ENCODE measurements at regions not wholly inside any gene's neighbourhood (a gene's known extent, or its start where the extent isn't known, plus 50 kb on each side); places are given as distances from the start of the nearest gene placed in this dataset.

- TF ChIP-seq, protein P1, sequence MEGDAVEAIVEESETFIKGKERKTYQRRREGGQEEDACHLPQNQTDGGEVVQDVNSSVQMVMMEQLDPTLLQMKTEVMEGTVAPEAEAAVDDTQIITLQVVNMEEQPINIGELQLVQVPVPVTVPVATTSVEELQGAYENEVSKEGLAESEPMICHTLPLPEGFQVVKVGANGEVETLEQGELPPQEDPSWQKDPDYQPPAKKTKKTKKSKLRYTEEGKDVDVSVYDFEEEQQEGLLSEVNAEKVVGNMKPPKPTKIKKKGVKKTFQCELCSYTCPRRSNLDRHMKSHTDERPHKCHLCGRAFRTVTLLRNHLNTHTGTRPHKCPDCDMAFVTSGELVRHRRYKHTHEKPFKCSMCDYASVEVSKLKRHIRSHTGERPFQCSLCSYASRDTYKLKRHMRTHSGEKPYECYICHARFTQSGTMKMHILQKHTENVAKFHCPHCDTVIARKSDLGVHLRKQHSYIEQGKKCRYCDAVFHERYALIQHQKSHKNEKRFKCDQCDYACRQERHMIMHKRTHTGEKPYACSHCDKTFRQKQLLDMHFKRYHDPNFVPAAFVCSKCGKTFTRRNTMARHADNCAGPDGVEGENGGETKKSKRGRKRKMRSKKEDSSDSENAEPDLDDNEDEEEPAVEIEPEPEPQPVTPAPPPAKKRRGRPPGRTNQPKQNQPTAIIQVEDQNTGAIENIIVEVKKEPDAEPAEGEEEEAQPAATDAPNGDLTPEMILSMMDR (IDR thresholded peaks at IDR 0.05; ENCODE audit: low read depth, low read length, poor library complexity, severe bottlenecking) = no peak
- no peak for TF ChIP-seq EZH2phosphoT487 (IDR thresholded peaks at IDR 0.05; ENCODE audit: borderline replicate concordance, low read length)
- no peaks in the 10 kb centered on the region for H3K79me2 ChIP-seq (ENCODE audit: control insufficient read depth, low read length)
Observed at GRCh38 chr11:115892016-115892415, 387.8 kb upstream of the CADM1 start.

DNA sequence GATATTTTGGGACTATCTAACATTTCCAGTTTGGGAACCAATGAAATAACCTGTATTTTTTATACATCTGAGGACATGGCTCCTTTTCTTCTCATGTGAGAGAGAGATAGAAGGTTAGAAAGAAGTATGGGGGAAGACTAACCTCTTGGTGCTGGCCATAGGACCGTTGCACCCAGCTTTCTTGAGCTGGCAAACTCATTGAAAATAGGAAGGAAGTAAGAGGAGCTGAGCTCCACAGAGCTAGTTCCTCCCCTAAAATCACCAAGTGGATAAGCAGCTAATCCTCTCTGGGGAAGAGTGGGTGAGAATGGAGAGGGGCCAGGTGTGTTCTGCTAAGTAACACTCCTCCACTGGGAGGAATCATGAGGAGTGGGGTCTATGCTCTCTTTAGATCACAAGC, 387.4 kb upstream of the CADM1 start:
- TF ChIP-seq, protein P1 (IDR thresholded peaks at IDR 0.05; ENCODE audit: low read depth, low read length, poor library complexity, severe bottlenecking) = no peak
- TF ChIP-seq EZH2phosphoT487 (IDR thresholded peaks at IDR 0.05; ENCODE audit: borderline replicate concordance, low read length) = no peak
- H3K4me1 ChIP-seq (ENCODE audit: control insufficient read depth, low read length) = peaks cover 14% of the 10 kb centered on the region
- H3K79me2 ChIP-seq (ENCODE audit: control insufficient read depth, low read length) = no peaks in the 10 kb centered on the region
- no peaks in the 10 kb centered on the region for H4K20me1 ChIP-seq (ENCODE audit: control insufficient read depth, insufficient read depth, low read depth, low read length)
- H3K4me3 ChIP-seq (ENCODE audit: low read length) = no peak overlapping the region
- no peaks in the 10 kb centered on the region for H3F3A ChIP-seq (ENCODE audit: control insufficient read depth, insufficient read depth)
- no peak overlapping the region for H3K27ac ChIP-seq (ENCODE audit: low read depth, low read length)
- H3K27me3 ChIP-seq (ENCODE audit: control insufficient read depth, low read length) = no peaks in the 10 kb centered on the region
- H3K36me3 ChIP-seq (ENCODE audit: control insufficient read depth, low read length) = no peaks in the 10 kb centered on the region
- H3K4me2 ChIP-seq (ENCODE audit: low read length) = no peak overlapping the region
- no peaks in the 10 kb centered on the region for H3K9me2 ChIP-seq (replicated peaks; ENCODE audit: control insufficient read depth, low read length)
- no peaks in the 10 kb centered on the region for H3K9me3 ChIP-seq (ENCODE audit: control insufficient read depth, insufficient read depth, low read length)

More at GRCh38 chr11:115892016-115892415, 387.8 kb upstream of the CADM1 start:
- H3K4me2 ChIP-seq (ENCODE audit: low read length) = no peak overlapping the region
- H3K4me1 ChIP-seq (ENCODE audit: control insufficient read depth, low read length) = peaks cover 14% of the 10 kb centered on the region
- H3K9me3 ChIP-seq (ENCODE audit: control insufficient read depth, insufficient read depth, low read length) = no peaks in the 10 kb centered on the region
- no peak overlapping the region for H3K4me3 ChIP-seq (ENCODE audit: low read length)
- no peaks in the 10 kb centered on the region for H3K27me3 ChIP-seq (ENCODE audit: control insufficient read depth, low read length)
- H3K36me3 ChIP-seq (ENCODE audit: control insufficient read depth, low read length) = no peaks in the 10 kb centered on the region
- H3F3A ChIP-seq (ENCODE audit: control insufficient read depth, insufficient read depth) = no peaks in the 10 kb centered on the region
- H4K20me1 ChIP-seq (ENCODE audit: control insufficient read depth, insufficient read depth, low read depth, low read length) = no peaks in the 10 kb centered on the region
- no peak overlapping the region for H3K27ac ChIP-seq (ENCODE audit: low read depth, low read length)
- H3K9me2 ChIP-seq (replicated peaks; ENCODE audit: control insufficient read depth, low read length) = no peaks in the 10 kb centered on the region

DNA sequence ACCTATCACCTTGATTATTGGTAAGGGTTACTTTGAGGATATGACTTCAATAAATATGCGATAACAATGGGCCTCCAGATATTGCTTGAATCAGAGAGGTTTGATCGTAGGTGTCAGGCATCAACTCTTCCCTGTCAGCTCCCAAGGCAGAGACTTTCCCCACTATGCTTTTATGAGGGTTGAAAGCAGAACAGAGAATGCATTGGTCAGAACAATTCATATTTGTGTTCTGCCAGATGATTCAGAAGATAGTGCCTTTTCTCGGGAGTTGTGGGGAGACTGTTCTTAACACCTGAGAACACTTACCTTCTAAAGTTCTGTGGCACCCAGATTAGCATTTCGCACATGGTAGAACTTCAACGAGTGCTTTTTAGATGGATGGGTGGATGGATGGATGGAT, 386.3 kb upstream of the CADM1 start:
- Histone ChIP-seq H3K27ac (ENCODE audit: low read depth, low read length) (no peak overlapping the region), H3F3A (ENCODE audit: control insufficient read depth, insufficient read depth) (no peaks in the 10 kb centered on the region), H3K4me3 (ENCODE audit: low read length) (no peak overlapping the region), H4K20me1 (ENCODE audit: control insufficient read depth, insufficient read depth, low read depth, low read length) (no peaks in the 10 kb centered on the region), H3K27me3 (ENCODE audit: control insufficient read depth, low read length) (no peaks in the 10 kb centered on the region), H3K36me3 (ENCODE audit: control insufficient read depth, low read length) (no peaks in the 10 kb centered on the region), H3K9me3 (ENCODE audit: control insufficient read depth, insufficient read depth, low read length) (no peaks in the 10 kb centered on the region), H3K4me1 (ENCODE audit: control insufficient read depth, low read length) (peaks cover 4% of the 10 kb centered on the region), H3K79me2 (ENCODE audit: control insufficient read depth, low read length) (no peaks in the 10 kb centered on the region), H3K9me2 (replicated peaks; ENCODE audit: control insufficient read depth, low read length) (no peaks in the 10 kb centered on the region), H3K4me2 (ENCODE audit: low read length) (no peak overlapping the region)
- no peak for TF ChIP-seq EZH2phosphoT487 (IDR thresholded peaks at IDR 0.05; ENCODE audit: borderline replicate concordance, low read length)
- TF ChIP-seq, protein P1 (IDR thresholded peaks at IDR 0.05; ENCODE audit: low read depth, low read length, poor library complexity, severe bottlenecking) = no peak

GRCh38 chr11:115889712-115890111, 385.5 kb upstream of the CADM1 start:
- no peak for TF ChIP-seq EZH2phosphoT487 (IDR thresholded peaks at IDR 0.05; ENCODE audit: borderline replicate concordance, low read length)
- TF ChIP-seq, protein P1 (IDR thresholded peaks at IDR 0.05; ENCODE audit: low read depth, low read length, poor library complexity, severe bottlenecking) = no peak
- Histone ChIP-seq H3K9me3 (ENCODE audit: control insufficient read depth, insufficient read depth, low read length) (no peaks in the 10 kb centered on the region), H3K36me3 (ENCODE audit: control insufficient read depth, low read length) (no peaks in the 10 kb centered on the region), H3K79me2 (ENCODE audit: control insufficient read depth, low read length) (no peaks in the 10 kb centered on the region), H4K20me1 (ENCODE audit: control insufficient read depth, insufficient read depth, low read depth, low read length) (no peaks in the 10 kb centered on the region), H3K27ac (ENCODE audit: low read depth, low read length) (no peak overlapping the region), H3K4me3 (ENCODE audit: low read length) (no peak overlapping the region), H3F3A (ENCODE audit: control insufficient read depth, insufficient read depth) (no peaks in the 10 kb centered on the region), H3K4me1 (ENCODE audit: control insufficient read depth, low read length) (no peaks in the 10 kb centered on the region), H3K9me2 (replicated peaks; ENCODE audit: control insufficient read depth, low read length) (no peaks in the 10 kb centered on the region), H3K27me3 (ENCODE audit: control insufficient read depth, low read length) (no peaks in the 10 kb centered on the region), H3K4me2 (ENCODE audit: low read length) (no peak overlapping the region)

Measured in DOHH2 (cell line).